Peyer's patch (tissue), 4 donors: ENCODE measurements at regions not wholly inside any gene's neighbourhood (a gene's known extent, or its start where the extent isn't known, plus 50 kb on each side); places are given as distances from the start of the nearest gene placed in this dataset.

Experiments used
- POLR2A ChIP-seq, 2 donors: fragments of 450-650 bp; IDR thresholded peaks; one replicate each; pipeline ENCODE4 v1.5.1; 2017; ENCODE audit warnings: antibody characterized with exemption in 2 of 2, mild to moderate bottlenecking in 2 of 2, moderate library complexity in 2 of 2
- TF ChIP-seq, protein P1 (sequence below), 6 experiments: fragments of 450-650 bp in 4 of 6; fragments of 200-600 bp in 2 of 6; sonication (generic) in 1 of 6; IDR thresholded peaks; one replicate each; pipeline ENCODE4 v1.5.1; 2017 to 2019; ENCODE audit warnings: antibody characterized with exemption in 6 of 6, mild to moderate bottlenecking in 3 of 6, moderate library complexity in 1 of 6

GRCh38 chr17:65297916-65298315 is 160.7 kb downstream of the RGS9 start:
- TF ChIP-seq, protein P1, sequence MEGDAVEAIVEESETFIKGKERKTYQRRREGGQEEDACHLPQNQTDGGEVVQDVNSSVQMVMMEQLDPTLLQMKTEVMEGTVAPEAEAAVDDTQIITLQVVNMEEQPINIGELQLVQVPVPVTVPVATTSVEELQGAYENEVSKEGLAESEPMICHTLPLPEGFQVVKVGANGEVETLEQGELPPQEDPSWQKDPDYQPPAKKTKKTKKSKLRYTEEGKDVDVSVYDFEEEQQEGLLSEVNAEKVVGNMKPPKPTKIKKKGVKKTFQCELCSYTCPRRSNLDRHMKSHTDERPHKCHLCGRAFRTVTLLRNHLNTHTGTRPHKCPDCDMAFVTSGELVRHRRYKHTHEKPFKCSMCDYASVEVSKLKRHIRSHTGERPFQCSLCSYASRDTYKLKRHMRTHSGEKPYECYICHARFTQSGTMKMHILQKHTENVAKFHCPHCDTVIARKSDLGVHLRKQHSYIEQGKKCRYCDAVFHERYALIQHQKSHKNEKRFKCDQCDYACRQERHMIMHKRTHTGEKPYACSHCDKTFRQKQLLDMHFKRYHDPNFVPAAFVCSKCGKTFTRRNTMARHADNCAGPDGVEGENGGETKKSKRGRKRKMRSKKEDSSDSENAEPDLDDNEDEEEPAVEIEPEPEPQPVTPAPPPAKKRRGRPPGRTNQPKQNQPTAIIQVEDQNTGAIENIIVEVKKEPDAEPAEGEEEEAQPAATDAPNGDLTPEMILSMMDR (IDR thresholded peaks at IDR 0.05) = no peak
- no peak for TF ChIP-seq POLR2A (IDR thresholded peaks at IDR 0.05)
